ENCODE measurements at regions not wholly inside any gene's neighbourhood (a gene's known extent, or its start where the extent isn't known, plus 50 kb on each side); places are given as distances from the start of the nearest gene placed in this dataset.

GRCh38 chrX:46447384-46447783, 97.8 kb downstream of the ZNF674 start:
- in situ Hi-C loops (cut with HindIII; ENCODE audit: low sequenced_read_pairs), result no loop called here

- in situ Hi-C loops (cut with HindIII; ENCODE audit: low sequenced_read_pairs), result no loop called here
Measured at GRCh38 chrX:46446727-46447378, 98.4 kb downstream of the ZNF674 start.

DNA sequence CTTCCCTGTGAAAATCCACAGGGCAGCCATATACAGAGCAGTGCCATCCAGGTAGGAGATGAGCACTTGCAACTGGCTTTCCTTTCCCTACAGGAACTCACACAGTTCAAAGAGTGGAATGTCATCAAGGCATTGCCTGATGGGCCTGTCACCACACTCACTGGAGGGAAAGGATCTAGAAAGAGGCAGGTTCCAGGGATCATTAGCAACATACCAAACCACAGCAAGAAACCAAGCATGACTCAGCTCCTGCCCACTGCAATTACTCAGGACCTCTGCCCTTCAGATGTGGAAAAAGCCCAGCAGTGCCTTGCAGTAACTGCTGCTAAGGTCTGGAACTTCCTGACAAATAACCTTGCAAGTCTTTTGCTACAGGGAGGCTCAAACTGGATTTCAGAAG, 101.2 kb downstream of the ZNF674 start:
- in situ Hi-C loops (cut with HindIII; ENCODE audit: low sequenced_read_pairs), result no loop called here

GRCh38 chrX:46436744-46437143, 108.5 kb downstream of the ZNF674 start:
- in situ Hi-C loops (cut with HindIII; ENCODE audit: low sequenced_read_pairs), result no loop called here

GRCh38 chrX:46433892-46434291, 111.3 kb downstream of the ZNF674 start:
- in situ Hi-C loops (cut with HindIII; ENCODE audit: low sequenced_read_pairs), result no loop called here

- in situ Hi-C loops (cut with HindIII; ENCODE audit: low sequenced_read_pairs), result no loop called here
Measured at GRCh38 chrX:46408553-46409407, 136.4 kb downstream of the ZNF674 start.

DNA sequence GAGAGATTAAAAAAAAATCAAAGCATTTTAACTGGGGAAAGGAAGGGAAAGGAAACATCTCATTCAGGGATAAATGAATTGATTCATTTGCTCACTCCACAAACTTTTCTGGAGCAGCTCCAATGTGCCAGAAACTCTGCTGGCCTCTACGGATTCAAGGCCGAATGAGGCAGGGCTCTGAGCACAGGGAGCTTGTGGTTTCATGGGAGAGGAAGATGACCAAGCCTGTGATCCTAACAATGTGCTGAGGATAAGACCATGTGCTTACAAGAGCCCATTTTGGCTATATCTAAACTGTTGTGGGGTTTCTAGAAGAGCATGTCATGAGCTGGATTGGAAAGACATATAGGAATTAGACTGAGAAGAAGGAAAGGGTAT, 137.5 kb downstream of the ZNF674 start:
- in situ Hi-C loops (cut with HindIII; ENCODE audit: low sequenced_read_pairs), result no loop called here

- in situ Hi-C loops (cut with HindIII; ENCODE audit: low sequenced_read_pairs), result no loop called here
Measured at GRCh38 chrX:46407036-46407752, 138.0 kb downstream of the ZNF674 start.

- in situ Hi-C loops (cut with HindIII; ENCODE audit: low sequenced_read_pairs), result no loop called here
Measured at GRCh38 chrX:46404774-46405173, 140.4 kb downstream of the ZNF674 start.

GRCh38 chrX:46400530-46401443, 144.4 kb downstream of the ZNF674 start:
- in situ Hi-C loops (cut with HindIII; ENCODE audit: low sequenced_read_pairs), result no loop called here

GRCh38 chrX:46398874-46399273, 146.3 kb downstream of the ZNF674 start:
- in situ Hi-C loops (cut with HindIII; ENCODE audit: low sequenced_read_pairs), result no loop called here

DNA sequence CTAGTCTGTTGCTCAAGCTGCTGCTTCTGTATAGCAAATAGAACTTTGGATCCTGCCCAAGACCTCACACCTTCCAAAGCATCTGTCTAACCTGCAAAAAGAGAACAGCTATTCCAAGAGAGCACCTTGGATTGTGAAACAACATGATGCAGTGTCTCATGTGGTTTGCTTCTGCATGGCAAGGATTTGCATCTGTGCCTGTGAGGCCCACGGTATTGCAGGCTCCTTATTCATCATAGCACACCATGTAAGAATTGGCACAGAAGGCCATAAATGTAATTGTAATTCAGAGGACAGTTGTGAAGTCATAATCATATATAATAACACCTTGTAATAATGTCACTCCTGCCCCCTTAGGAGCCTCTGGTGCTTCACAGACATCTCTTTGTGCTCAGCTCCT, 147.1 kb downstream of the ZNF674 start:
- in situ Hi-C loops (cut with HindIII; ENCODE audit: low sequenced_read_pairs), result no loop called here

GRCh38 chrX:46386511-46386910, 158.7 kb downstream of the ZNF674 start:
- in situ Hi-C loops (cut with HindIII; ENCODE audit: low sequenced_read_pairs), result no loop called here

- in situ Hi-C loops (cut with HindIII; ENCODE audit: low sequenced_read_pairs), result no loop called here
Measured at GRCh38 chrX:46383006-46383405, 162.2 kb downstream of the ZNF674 start.

DNA sequence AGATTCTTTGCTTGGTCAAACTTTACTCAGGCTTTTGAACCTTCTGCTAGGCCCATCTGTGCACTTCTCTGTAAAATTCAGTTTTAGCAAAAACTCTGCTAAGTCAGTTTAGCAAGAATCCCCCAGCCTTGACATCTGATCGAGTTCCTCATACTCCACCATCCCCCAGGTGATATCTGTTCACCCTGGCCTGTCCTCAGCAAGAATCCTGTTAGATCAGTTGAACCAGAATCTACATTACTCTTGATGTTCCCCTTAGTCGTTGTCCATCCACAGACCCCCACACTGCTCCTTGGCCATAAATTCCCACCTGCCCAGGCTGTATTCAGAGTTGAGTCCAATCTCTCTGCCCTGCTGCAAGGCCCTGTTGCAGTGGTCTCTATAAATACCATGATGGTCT, 162.6 kb downstream of the ZNF674 start:
- in situ Hi-C loops (cut with HindIII; ENCODE audit: low sequenced_read_pairs), result no loop called here

GRCh38 chrX:46381630-46382029, 163.6 kb downstream of the ZNF674 start:
- in situ Hi-C loops (cut with HindIII; ENCODE audit: low sequenced_read_pairs), result no loop called here

DNA sequence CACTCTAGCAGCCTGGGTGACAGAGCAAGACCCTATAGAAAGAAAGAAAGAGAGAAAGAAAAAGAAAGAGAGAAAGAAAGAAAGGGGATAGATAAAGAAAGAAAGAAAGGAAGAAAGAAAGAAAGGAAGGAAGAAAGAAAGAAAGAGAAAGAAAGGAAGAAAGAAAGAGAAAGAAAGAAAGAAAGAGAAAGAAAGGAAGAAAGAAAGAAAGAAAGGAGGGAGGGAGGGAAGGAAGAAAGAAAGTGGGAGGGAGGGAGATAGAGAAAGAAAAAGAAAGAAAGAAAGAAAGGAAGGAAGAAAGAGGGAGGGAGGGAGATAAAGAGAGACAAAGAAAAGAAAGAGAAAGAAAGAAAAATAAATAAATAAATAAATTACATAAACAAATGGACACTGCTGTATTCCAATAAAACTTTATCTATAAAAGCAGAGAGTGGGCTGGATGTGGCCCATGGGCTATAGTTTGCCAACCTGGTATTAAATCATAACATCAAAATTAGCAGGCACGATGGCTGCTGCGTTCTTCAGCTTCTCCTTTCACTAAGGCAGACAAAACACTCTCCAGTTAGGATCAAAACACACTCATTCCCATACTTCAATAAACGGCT, 165.0 kb downstream of the ZNF674 start:
- in situ Hi-C loops (cut with HindIII; ENCODE audit: low sequenced_read_pairs), result no loop called here

DNA sequence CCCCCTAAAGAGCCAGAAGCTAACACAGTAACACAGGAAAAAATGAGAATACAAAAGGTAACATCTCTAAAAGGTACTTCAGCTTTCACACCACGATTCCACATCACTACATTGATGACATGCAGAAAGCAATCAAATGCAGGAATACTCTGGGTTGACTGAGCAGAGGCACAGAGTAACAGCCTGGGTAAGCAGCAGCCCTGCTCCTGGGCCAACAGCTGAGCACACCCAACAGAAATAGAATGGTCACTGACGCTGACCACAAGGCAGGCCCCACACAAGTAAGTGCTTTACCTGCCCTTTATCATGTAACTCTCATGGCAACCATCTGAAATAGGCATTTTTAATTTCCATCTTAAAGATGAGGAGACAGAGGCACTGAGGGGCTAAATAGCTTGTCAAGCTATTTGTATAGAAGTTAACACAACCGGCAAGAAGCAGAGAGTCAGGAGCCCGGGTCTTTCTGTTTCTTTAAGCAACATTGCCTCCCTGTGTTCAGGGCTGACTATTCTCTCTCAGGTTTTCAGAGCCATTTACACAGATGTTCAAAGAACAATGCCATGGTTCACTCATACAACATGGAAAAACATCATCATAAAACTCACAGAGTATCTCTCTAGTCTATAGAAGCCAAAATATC, 168.9 kb downstream of the ZNF674 start:
- in situ Hi-C loops (cut with HindIII; ENCODE audit: low sequenced_read_pairs), result no loop called here

- in situ Hi-C loops (cut with HindIII; ENCODE audit: low sequenced_read_pairs), result no loop called here
Measured at GRCh38 chrX:46375831-46376230, 169.4 kb downstream of the ZNF674 start.

- in situ Hi-C loops (cut with HindIII; ENCODE audit: low sequenced_read_pairs), result no loop called here
Measured at GRCh38 chrX:46374371-46374770, 170.8 kb downstream of the ZNF674 start.

Measured in DLD1 (cell line).